GM23248 (cell line): ENCODE measurements at regions not wholly inside any gene's neighbourhood (a gene's known extent, or its start where the extent isn't known, plus 50 kb on each side); places are given as distances from the start of the nearest gene placed in this dataset.
"Not testable (repeated sequence)": the region's sequence is repeated elsewhere in the genome, so short reads cannot be mapped to it uniquely, and the experiment has no call there.

Source experiments
- DNase-seq: peaks from one replicate; pipeline ENCODE4 v3.0.0-alpha.2; 2015
- H2AFZ ChIP-seq: fragments of 200-600 bp; sonication (generic); 2 replicates; pipeline ENCODE4 v1.6.1; 2016; ENCODE audit warnings: antibody characterized with exemption
- H3F3A ChIP-seq: fragments of 200-600 bp; sonication (generic); 2 replicates; pipeline ENCODE4 v1.6.1; 2016; ENCODE audit warnings: mild to moderate bottlenecking, antibody characterized with exemption, mixed run types; ENCODE audit not compliant: insufficient read depth
- H3K27ac ChIP-seq: fragments of 200-600 bp; sonication (generic); 2 replicates; pipeline ENCODE4 v1.5.1; 2016; ENCODE audit warnings: mild to moderate bottlenecking
- H3K27me3 ChIP-seq: fragments of 200-600 bp; sonication (generic); replicated peaks from 2 replicates; pipeline ENCODE4 v1.6.1; 2016; ENCODE audit warnings: mild to moderate bottlenecking; ENCODE audit not compliant: insufficient read depth
- H3K36me3 ChIP-seq: fragments of 200-600 bp; sonication (generic); 2 replicates; pipeline ENCODE4 v1.6.1; 2016; ENCODE audit warnings: low read depth, mild to moderate bottlenecking
- H3K4me1 ChIP-seq: fragments of 200-600 bp; sonication (generic); 2 replicates; pipeline ENCODE4 v1.6.1; 2016; ENCODE audit warnings: mild to moderate bottlenecking; ENCODE audit not compliant: insufficient read depth
- H3K4me2 ChIP-seq: fragments of 200-600 bp; sonication (generic); one replicate; pipeline ENCODE4 v1.6.1; 2016; ENCODE audit warnings: mild to moderate bottlenecking; ENCODE audit not compliant: unreplicated experiment
- H3K4me3 ChIP-seq: fragments of 200-600 bp; sonication (generic); 2 replicates; pipeline ENCODE4 v1.5.1; 2016; ENCODE audit warnings: mild to moderate bottlenecking
- H3K79me2 ChIP-seq: fragments of 200-600 bp; sonication (generic); 2 replicates; pipeline ENCODE4 v1.6.1; 2016; ENCODE audit warnings: mild to moderate bottlenecking; ENCODE audit not compliant: insufficient read depth
- H3K9ac ChIP-seq: fragments of 200-600 bp; sonication (generic); 2 replicates; pipeline ENCODE4 v1.6.1; 2016; ENCODE audit warnings: mild to moderate bottlenecking
- H3K9me2 ChIP-seq: fragments of 200-600 bp; sonication (generic); 2 replicates; pipeline ENCODE4 v1.6.1; 2016; ENCODE audit warnings: mixed run types, mild to moderate bottlenecking, moderate library complexity; ENCODE audit not compliant: insufficient read depth
- H3K9me3 ChIP-seq: fragments of 200-600 bp; sonication (generic); one replicate; pipeline ENCODE4 v1.6.1; 2017; ENCODE audit warnings: low read depth
- H4K20me1 ChIP-seq: fragments of 200-600 bp; sonication (generic); 2 replicates; pipeline ENCODE4 v1.6.0; 2016; ENCODE audit not compliant: insufficient read depth
- EZH2 ChIP-seq: fragments of 200-600 bp; sonication (generic); IDR thresholded peaks from 2 replicates; pipeline ENCODE4 v1.6.1; 2018; ENCODE audit warnings: antibody characterized with exemption, mild to moderate bottlenecking; ENCODE audit not compliant: insufficient read depth, poor library complexity, severe bottlenecking
- EZH2phosphoT487 ChIP-seq: fragments of 200-600 bp; sonication (generic); IDR thresholded peaks from 2 replicates; pipeline ENCODE4 v1.6.1; 2018; ENCODE audit warnings: antibody characterized with exemption, moderate library complexity, mild to moderate bottlenecking, low read depth; ENCODE audit not compliant: insufficient read depth
- WGBS, 2 experiments: methylation state at CpG; one replicate each; pipeline ENCODE4 v1.1.6; 2015 to 2017; ENCODE audit warnings: low lambda C conversion rate in 2 of 2, low coverage in 1 of 2; ENCODE audit errors: missing lambda C conversion rate in 2 of 2; 5-methylcytosine and 5-hydroxymethylcytosine counted together
- in situ Hi-C: fragments of 300-500 bp; cut with MboI; formaldehyde crosslinking; loops from 2 replicates; pipeline ENCODE4 v1.15.0; 2020

DNA sequence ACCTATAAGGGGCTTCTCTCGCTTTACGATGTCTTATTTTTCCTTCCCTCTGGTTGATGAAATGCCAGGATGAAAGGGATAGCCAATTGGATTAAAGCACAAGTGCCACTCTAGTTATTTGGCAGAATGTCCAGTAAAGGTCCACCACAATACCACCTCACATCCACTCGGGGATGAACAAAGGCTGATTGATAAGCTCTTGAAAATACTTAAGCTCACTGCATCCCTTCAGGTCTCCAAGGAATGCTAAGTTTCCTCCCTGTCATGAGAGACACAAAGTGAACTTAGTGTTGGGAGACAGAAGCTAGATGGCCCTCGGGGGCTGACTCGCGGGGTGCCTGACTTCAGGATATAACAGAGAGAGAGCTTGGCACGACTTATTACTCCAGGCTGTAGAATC is 185.9 kb upstream of the ZNF644 start:
- H3F3A ChIP-seq, H3K27ac ChIP-seq, H3K9me3 ChIP-seq, H3K79me2 ChIP-seq, H3K36me3 ChIP-seq, H3K4me1 ChIP-seq, H2AFZ ChIP-seq, H3K9me2 ChIP-seq, H3K27me3 ChIP-seq, H4K20me1 ChIP-seq, H3K4me2 ChIP-seq, in situ Hi-C loops, DNase-seq, H3K4me3 ChIP-seq, H3K9ac ChIP-seq: not testable (repeated sequence)
- 45 to 54% methylated on average over 7 of the region's 7 CpGs for WGBS, 2 experiments

DNA sequence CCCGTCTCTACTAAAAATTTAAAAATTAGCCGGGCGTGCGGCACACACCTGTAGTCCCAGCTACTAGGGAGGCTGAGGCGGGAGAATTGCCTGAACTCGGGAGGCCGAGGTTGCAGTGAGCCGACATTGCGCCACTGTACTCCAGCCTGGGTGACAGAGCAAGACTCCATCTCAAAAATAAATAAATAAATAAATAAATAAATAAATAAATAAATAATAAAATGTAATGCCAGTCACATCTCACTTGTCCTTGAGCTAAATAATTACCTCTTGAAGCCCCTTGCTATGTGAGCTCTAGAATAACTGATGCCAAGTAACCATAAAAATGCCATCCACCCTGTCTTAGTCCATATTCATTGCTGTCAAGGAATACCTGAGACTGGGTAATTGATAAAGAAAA is 182.3 kb upstream of the ZNF644 start:
- H3K4me1 ChIP-seq, H3F3A ChIP-seq, H3K79me2 ChIP-seq, H3K27me3 ChIP-seq, H3K9me2 ChIP-seq, H4K20me1 ChIP-seq, H3K9ac ChIP-seq, in situ Hi-C loops, H2AFZ ChIP-seq, H3K9me3 ChIP-seq, DNase-seq, H3K4me2 ChIP-seq, H3K27ac ChIP-seq, H3K4me3 ChIP-seq, H3K36me3 ChIP-seq: not testable (repeated sequence)
- WGBS, 2 experiments: 76 to 89% methylated on average over 9 of the region's 9 CpGs

- no peaks in the 10 kb centered on the region for H3K9me2 ChIP-seq
- WGBS, 2 experiments: 66 to 72% methylated on average over 1 of the region's 1 CpG
- H4K20me1 ChIP-seq: no peaks in the 10 kb centered on the region
- no peaks in the 10 kb centered on the region for H3K36me3 ChIP-seq
- no peak overlapping the region for H2AFZ ChIP-seq
- no peak overlapping the region for H3K4me3 ChIP-seq
- no peak overlapping the region for H3K4me2 ChIP-seq
- no peaks in the 10 kb centered on the region for H3K9me3 ChIP-seq
- no peak for TF ChIP-seq EZH2
- no peak for TF ChIP-seq EZH2phosphoT487
- no peaks in the 10 kb centered on the region for H3K4me1 ChIP-seq
- H3K27ac ChIP-seq: no peak overlapping the region
- H3F3A ChIP-seq: no peaks in the 10 kb centered on the region
- H3K79me2 ChIP-seq: no peaks in the 10 kb centered on the region
- no peaks in the 10 kb centered on the region for H3K27me3 ChIP-seq
- no peak for DNase-seq
- in situ Hi-C loops: no loop called here
- H3K9ac ChIP-seq: no peak overlapping the region
Observed at GRCh38 chr1:91201694-91202093, 179.9 kb upstream of the ZNF644 start.

GRCh38 chr1:91201176-91201575 is 179.3 kb upstream of the ZNF644 start:
- no peaks in the 10 kb centered on the region for H3K36me3 ChIP-seq
- no peaks in the 10 kb centered on the region for H3K27me3 ChIP-seq
- 12 to 19% methylated on average over 3 of the region's 3 CpGs for whole genome bisulfite sequencing, 2 experiments
- H3K79me2 ChIP-seq: no peaks in the 10 kb centered on the region
- H2AFZ ChIP-seq: no peak overlapping the region
- H3K9me3 ChIP-seq: no peaks in the 10 kb centered on the region
- no peak overlapping the region for H3K27ac ChIP-seq
- no peak for TF ChIP-seq EZH2
- DNase-seq: peak; percentile 3
- H3F3A ChIP-seq: no peaks in the 10 kb centered on the region
- in situ Hi-C loops: no loop called here
- no peaks in the 10 kb centered on the region for H3K4me1 ChIP-seq
- no peak overlapping the region for H3K4me3 ChIP-seq
- no peaks in the 10 kb centered on the region for H4K20me1 ChIP-seq
- H3K9ac ChIP-seq: no peak overlapping the region
- H3K9me2 ChIP-seq: no peaks in the 10 kb centered on the region
- H3K4me2 ChIP-seq: no peak overlapping the region

DNA sequence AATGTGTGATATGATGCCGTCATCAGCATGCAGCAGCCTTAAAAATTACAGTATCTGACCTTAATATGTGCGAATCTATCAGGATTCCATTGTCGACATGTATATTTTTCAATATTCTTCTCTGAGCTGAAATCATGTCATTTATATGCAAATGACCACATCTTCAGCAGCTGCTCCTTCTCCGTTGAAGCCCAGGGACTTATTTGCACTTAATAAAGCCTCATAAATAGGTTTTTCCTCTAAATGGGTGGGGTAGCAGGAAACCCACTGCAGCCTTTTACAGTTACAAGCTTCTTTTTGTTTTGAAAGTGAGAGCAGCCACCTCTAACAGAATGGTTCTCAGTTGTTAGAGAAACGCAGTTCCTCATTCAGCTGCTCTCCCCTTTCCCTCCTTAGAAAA is 178.8 kb upstream of the ZNF644 start:
- no peak for TF ChIP-seq EZH2phosphoT487
- no peak for TF ChIP-seq EZH2
- 36 to 38% methylated on average over 5 of the region's 5 CpGs for WGBS, 2 experiments
- Histone ChIP-seq H3K4me1 (no peaks in the 10 kb centered on the region), H3K9me3 (no peaks in the 10 kb centered on the region), H2AFZ (no peak overlapping the region), H4K20me1 (no peaks in the 10 kb centered on the region), H3K4me3 (no peak overlapping the region), H3K36me3 (no peaks in the 10 kb centered on the region), H3K9ac (no peak overlapping the region), H3K4me2 (no peak overlapping the region), H3K9me2 (no peaks in the 10 kb centered on the region), H3K27me3 (no peaks in the 10 kb centered on the region), H3F3A (no peaks in the 10 kb centered on the region), H3K79me2 (no peaks in the 10 kb centered on the region), H3K27ac (no peak overlapping the region)
- no peak for DNase-seq
- in situ Hi-C loops: no loop called here
